ENCODE measurements at regions not wholly inside any gene's neighbourhood (a gene's known extent, or its start where the extent isn't known, plus 50 kb on each side); places are given as distances from the start of the nearest gene placed in this dataset.
A peak's percentile ranks its signal among the peaks of the same experiment; 100 is the strongest.

- Histone ChIP-seq H3K4me2 (no peak overlapping the region), H3K9me3 (no peaks in the 10 kb centered on the region), H3K27me3 (ENCODE audit: insufficient read depth) (no peaks in the 10 kb centered on the region), H3K4me1 (ENCODE audit: control insufficient read depth in 1 of 2, insufficient read depth in 2 of 2, low read depth in 1 of 2, low read length in 1 of 2) (peaks cover 0 to 2% of the 10 kb centered on the region in 2 experiments; a peak in 2 of 4 replicates), H4K20me1 (ENCODE audit: insufficient read depth) (no peaks in the 10 kb centered on the region), H3K36me3 (replicated peaks in 1 of 2; ENCODE audit: control insufficient read depth in 1 of 2, insufficient read depth in 2 of 2, low read length in 1 of 2) (no peaks in the 10 kb centered on the region), H2AFZ (ENCODE audit: low read depth) (no peak overlapping the region), H3K4me3 (ENCODE audit: low read depth in 2 of 2, low read length in 1 of 2) (no peak overlapping the region), H3K9ac (no peak overlapping the region), H3K27ac (ENCODE audit: low read depth in 2 of 2, low read length in 1 of 2) (no peak overlapping the region), H3K79me2 (ENCODE audit: insufficient read depth) (no peaks in the 10 kb centered on the region), H3F3A (replicated peaks; ENCODE audit: insufficient read depth) (no peaks in the 10 kb centered on the region), H3K9me2 (no peaks in the 10 kb centered on the region)
- POLR2A ChIA-PET, result no interaction called here
- CTCF ChIA-PET, result no interaction called here
- TF ChIP-seq, protein P1, sequence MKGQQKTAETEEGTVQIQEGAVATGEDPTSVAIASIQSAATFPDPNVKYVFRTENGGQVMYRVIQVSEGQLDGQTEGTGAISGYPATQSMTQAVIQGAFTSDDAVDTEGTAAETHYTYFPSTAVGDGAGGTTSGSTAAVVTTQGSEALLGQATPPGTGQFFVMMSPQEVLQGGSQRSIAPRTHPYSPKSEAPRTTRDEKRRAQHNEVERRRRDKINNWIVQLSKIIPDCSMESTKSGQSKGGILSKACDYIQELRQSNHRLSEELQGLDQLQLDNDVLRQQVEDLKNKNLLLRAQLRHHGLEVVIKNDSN (IDR thresholded peaks at IDR 0.05; ENCODE audit: borderline replicate concordance, low read depth), result no peak
- no peak for TF ChIP-seq ZBTB33 (IDR thresholded peaks at IDR 0.05; ENCODE audit: borderline replicate concordance, low read depth)
- no peak for TF ChIP-seq NFIC (IDR thresholded peaks at IDR 0.05; ENCODE audit: borderline replicate concordance)
- no peak for TF ChIP-seq NRF1 (IDR thresholded peaks at IDR 0.05; ENCODE audit: low read depth, low read length)
- TF ChIP-seq RFX5 (IDR thresholded peaks at IDR 0.05; ENCODE audit: low read length), result no peak
- TF ChIP-seq CHD2 (IDR thresholded peaks at IDR 0.05; ENCODE audit: low read length, partially characterized antibody), result no peak
- TF ChIP-seq EZH2phosphoT487 (IDR thresholded peaks at IDR 0.05; ENCODE audit: borderline replicate concordance, low read depth), result no peak
- TF ChIP-seq CTCF (IDR thresholded peaks at IDR 0.05), result no peak
- TF ChIP-seq JUND (IDR thresholded peaks at IDR 0.05), result no peak
- TF ChIP-seq RCOR1 (IDR thresholded peaks at IDR 0.05; ENCODE audit: low read length), result no peak
- TF ChIP-seq, protein P2, sequence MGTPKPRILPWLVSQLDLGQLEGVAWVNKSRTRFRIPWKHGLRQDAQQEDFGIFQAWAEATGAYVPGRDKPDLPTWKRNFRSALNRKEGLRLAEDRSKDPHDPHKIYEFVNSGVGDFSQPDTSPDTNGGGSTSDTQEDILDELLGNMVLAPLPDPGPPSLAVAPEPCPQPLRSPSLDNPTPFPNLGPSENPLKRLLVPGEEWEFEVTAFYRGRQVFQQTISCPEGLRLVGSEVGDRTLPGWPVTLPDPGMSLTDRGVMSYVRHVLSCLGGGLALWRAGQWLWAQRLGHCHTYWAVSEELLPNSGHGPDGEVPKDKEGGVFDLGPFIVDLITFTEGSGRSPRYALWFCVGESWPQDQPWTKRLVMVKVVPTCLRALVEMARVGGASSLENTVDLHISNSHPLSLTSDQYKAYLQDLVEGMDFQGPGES (IDR thresholded peaks at IDR 0.05; ENCODE audit: low read depth, low read length), result no peak
- TF ChIP-seq MEF2A (IDR thresholded peaks at IDR 0.05; ENCODE audit: borderline replicate concordance, low read depth), result no peak
- TF ChIP-seq TCF12 (IDR thresholded peaks at IDR 0.05), result 0 out of 2 replicates have a peak, but pooled peaks have one; percentile 23
- TF ChIP-seq, protein P3, sequence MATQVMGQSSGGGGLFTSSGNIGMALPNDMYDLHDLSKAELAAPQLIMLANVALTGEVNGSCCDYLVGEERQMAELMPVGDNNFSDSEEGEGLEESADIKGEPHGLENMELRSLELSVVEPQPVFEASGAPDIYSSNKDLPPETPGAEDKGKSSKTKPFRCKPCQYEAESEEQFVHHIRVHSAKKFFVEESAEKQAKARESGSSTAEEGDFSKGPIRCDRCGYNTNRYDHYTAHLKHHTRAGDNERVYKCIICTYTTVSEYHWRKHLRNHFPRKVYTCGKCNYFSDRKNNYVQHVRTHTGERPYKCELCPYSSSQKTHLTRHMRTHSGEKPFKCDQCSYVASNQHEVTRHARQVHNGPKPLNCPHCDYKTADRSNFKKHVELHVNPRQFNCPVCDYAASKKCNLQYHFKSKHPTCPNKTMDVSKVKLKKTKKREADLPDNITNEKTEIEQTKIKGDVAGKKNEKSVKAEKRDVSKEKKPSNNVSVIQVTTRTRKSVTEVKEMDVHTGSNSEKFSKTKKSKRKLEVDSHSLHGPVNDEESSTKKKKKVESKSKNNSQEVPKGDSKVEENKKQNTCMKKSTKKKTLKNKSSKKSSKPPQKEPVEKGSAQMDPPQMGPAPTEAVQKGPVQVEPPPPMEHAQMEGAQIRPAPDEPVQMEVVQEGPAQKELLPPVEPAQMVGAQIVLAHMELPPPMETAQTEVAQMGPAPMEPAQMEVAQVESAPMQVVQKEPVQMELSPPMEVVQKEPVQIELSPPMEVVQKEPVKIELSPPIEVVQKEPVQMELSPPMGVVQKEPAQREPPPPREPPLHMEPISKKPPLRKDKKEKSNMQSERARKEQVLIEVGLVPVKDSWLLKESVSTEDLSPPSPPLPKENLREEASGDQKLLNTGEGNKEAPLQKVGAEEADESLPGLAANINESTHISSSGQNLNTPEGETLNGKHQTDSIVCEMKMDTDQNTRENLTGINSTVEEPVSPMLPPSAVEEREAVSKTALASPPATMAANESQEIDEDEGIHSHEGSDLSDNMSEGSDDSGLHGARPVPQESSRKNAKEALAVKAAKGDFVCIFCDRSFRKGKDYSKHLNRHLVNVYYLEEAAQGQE (IDR thresholded peaks at IDR 0.05; ENCODE audit: low read depth, low read length), result no peak
- no peak for TF ChIP-seq POLR2AphosphoS5 (IDR thresholded peaks at IDR 0.05; ENCODE audit: low read depth, low read length)
- TF ChIP-seq FOXJ3 (CRISPR knock-in tag; IDR thresholded peaks at IDR 0.05), result no peak
- TF ChIP-seq SMC3 (IDR thresholded peaks at IDR 0.05; ENCODE audit: low read depth, low read length), result no peak
- TF ChIP-seq ELF1 (IDR thresholded peaks at IDR 0.05), result no peak
- TF ChIP-seq PBX3 (IDR thresholded peaks at IDR 0.05), result 0 out of 2 replicates have a peak, but pooled peaks have one; percentile 21
- TF ChIP-seq TAF1 (IDR thresholded peaks at IDR 0.05; ENCODE audit: borderline replicate concordance, low read depth, low read length), result no peak
- TF ChIP-seq SIN3A (IDR thresholded peaks at IDR 0.05; ENCODE audit: borderline replicate concordance, low read depth, low read length), result no peak
- TF ChIP-seq EP300 (IDR thresholded peaks at IDR 0.05; ENCODE audit: borderline replicate concordance in 1 of 2, low read depth in 1 of 2, low read length in 1 of 2), result 0 out of 4 replicates have a peak, but pooled peaks of 1 of the 2 experiments have one; percentile 21
- no peak for TF ChIP-seq RXRA (IDR thresholded peaks at IDR 0.05; ENCODE audit: borderline replicate concordance, low read depth)
- DNase-seq, result no peak
These were observed 163.0 kb upstream of the DAB1 start for GRCh38 chr1:57586842-57587241.

Data from SK-N-SH (cell line).